Stimulated activated CD4-positive, alpha-beta T cell treated with anti-CD3 and anti-CD28 coated beads, TNF-alpha, amount 100 ng/mL, for 48 hours (primary cell): ENCODE measurements at regions not wholly inside any gene's neighbourhood (a gene's known extent, or its start where the extent isn't known, plus 50 kb on each side); places are given as distances from the start of the nearest gene placed in this dataset.
"Not testable (repeated sequence)": the region's sequence is repeated elsewhere in the genome, so short reads cannot be mapped to it uniquely, and the experiment has no call there.

Experiments used
- DNase-seq, 3 donors: peaks; one replicate each; pipeline ENCODE4 v3.0.0-alpha.2; 2020; ENCODE audit warnings: low read depth in 3 of 3

DNA sequence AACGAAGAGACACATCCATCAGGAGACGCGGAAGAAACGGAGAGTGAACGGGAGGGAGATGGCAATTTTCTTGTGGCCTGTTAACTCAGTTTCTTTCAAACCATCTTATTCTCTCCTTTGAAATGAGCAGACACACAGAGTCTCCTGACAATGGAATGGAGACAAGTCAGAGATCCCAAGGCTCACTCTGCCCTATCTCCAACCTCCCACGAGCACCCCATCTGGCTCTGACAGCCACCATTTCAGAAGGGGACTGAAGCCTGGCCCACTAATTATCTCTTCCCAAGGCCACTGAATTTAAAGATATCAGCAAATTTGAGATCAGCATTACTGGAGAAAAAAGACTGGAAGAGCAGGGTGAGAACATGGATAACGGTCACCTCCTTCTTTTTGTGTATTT is 215.6 kb downstream of the DHX15 start:
- no peak for DNase-seq

DNA sequence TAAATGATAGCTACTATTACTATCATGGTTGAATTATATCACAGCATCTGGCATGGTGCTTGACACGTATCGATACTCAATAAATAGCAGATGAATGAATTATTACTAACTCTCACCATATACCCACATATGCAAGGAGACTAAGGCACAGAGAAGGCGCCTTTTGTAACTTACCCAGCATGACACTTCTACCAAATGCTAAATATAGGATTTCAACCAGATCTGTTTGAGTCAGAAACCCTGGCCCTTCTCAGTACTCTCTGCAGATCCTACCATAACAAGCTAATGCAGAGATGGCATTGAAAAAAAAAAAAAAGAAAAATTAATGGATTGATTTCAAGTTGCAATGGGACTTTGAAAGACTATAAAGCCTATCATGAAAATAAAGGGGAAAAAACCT is 219.5 kb downstream of the DHX15 start:
- no peak for DNase-seq

DNA sequence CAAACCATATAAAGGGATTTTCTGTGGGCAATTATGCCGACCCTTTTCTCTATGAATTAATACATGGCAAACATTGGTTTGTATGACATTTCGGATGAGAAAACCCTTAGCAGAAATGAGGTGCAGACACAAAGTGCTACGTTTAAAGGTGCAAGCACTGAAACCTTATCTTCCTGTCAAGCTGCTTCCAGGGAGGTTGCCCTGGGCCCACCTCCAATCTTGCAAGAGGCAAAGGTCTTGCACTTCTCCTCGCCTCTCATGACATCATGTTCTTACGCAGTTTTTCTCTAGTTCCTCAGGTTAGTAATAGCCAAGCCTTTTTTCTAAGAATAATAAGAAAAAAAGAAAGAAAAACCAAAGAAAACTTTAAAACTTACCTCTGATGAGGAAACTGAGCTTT is 220.1 kb downstream of the DHX15 start:
- no peak for DNase-seq

DNA sequence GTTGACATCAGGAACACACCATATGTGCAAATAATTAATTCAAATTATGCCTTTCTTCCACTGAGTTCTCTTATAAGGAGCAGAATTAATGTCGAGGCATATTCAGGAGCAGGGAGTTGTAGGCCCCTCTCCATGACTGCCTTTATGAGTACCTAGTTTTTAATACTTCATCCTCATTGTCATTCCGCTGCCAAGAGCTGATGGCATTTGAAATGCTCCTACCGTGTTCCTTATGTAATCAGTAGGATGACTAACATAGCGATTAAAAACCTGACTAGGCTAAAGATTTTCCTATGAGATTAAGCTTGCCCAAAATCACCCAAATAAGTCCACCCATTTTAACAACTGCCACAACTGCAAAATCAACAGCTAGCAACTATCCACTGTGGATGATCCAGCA is 220.6 kb downstream of the DHX15 start:
- DNase-seq, result no peak

DNA sequence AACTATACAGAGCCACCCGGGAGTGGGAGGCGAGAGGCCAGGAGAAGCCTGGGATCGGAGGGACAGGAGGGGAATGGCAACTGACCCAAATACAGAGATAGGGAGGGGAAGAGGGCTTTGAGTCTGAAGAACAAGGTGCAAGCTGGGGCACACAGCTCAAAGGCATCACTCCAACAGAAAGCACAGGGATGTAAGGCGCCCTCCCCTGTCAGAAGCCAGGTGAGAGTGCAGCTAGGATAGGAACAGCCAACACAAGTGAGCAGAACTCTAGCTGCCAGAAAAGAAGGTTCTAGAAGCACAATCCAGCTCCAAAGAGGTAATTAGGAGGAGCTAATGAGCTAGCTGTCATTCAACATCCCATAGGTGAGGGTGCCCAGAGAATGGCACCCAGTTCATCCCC is 232.2 kb downstream of the DHX15 start:
- DNase-seq, result no peak

DNA sequence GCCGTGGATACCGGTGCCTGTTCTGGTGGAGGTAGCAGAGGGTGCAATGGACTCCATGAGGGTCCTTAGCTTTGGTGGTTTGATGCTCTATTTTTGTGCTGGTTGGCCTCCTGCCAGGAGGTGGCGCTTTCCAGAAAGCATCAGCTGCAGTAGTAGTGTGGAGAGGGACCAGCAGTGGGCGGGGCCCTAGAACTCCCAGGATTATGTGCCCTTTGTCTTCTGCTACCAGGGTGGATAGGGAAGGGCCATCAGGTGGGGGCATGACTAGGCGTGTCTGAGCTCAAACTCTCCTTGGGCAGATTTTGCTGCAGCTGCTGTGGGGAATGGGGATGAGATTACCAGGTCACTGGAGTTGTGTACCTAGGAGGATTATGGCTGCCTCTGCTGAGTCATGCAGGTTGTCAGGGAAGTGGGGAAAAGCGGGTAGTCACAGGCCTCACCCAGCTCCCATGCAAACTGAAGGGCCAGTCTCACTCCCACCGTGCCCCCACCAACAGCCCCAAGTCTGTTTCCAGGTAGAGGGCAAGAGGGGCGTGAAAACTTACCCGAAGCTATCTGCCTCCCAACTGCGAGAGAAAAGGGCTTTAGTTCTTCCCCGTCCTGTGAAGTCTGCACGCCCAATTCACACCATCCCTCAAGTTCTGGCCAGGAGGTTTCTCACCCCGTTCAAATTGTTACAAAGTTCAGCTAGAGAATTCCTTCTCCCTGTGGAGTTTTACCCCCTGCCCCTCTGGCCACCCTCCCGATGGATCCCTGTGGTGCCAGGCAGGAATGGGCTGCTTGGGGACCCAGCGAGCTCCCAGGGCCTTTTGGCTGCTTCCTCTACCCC is 235.0 kb downstream of the DHX15 start:
- not testable (repeated sequence) for DNase-seq

DNA sequence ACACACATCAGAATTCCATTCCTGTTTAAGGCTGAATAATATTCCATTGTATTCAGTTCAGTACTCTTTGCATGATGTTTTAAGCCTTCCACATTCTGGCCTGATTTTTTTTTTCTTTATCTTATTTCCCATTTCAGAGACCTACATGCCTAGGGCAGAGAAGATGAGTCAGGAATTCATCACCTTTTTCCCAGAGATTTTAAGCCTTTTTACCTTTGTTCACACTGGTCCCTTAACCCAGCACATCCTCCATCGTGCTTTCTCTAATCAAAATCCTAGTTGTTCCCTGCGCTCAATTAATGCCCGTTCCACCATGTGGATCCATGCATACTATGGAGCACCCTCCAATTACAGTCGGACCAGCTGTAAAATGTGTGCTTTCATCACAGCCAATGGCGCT is 245.1 kb downstream of the DHX15 start:
- DNase-seq, result no peak

DNA sequence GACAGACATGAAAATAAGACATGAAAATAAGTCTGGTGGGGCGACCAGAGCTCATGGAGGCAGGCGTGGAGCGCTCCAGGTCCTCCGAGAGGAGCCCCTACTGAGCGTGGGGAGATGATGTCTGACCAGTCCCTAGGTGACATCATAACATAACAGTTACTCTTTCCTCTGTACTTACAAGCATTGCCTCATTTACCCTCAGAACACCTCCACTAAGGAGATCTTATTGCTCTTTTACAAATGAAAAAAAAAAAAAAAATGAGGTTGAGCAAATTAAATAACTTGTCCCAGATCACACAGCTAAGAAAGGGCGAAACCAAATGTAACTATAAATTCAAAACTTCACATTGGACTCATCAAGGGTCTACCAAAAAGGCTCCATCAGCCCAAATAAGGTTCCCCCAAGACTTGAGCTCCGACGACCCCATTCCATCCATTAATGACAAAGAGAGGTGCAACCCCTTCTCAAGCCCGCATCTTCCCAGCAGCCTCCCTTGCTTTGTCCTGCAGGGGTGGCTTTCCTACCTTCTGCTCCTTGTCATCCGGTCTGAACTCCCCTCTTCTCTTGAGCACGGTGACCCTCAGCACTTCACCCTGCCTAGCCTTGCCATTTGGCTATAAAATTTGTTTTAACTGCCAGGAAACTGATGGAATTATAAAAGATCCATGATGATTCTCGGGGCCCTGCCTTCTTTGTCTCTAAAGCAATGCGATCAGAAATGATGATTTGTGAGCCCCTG is 246.7 kb downstream of the DHX15 start:
- no peak for DNase-seq

DNA sequence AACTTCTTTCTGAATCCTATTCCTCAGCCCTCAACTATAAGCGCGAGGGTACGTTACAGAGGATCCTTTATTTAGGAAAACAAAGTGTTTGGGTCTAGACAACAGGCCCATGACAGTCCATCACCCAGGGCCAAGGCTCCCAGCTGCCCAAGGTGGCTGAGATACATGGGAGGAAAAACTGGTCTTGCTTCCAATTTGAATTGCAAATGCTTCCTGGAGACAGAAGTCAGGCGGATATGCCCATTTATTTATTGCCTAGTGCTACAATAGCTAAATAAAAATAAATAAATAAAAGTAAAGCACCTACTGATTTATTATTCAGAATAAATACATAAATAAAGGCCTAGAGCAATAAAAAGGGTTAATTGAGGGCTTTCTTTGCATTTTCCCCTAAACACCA is 248.7 kb downstream of the DHX15 start:
- no peak for DNase-seq

DNA sequence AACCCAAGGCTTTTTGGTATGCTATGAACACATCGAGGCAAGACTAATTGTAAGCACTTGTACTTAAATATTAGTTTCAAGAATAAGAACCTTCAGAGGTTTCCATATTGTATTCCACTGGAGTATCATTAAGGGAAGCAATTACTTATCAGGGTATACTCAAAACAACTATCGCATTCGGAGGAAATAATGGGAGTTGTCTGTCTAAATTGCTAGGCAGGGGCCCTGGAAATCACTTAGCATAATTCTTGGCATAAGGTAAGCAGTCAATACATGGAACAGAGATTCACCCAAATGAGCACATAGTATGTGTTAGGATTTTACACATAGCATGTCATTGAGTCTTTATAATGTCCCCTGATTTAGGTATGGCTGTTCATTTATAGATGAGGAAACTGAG is 249.4 kb downstream of the DHX15 start:
- DNase-seq, result no peak

DNA sequence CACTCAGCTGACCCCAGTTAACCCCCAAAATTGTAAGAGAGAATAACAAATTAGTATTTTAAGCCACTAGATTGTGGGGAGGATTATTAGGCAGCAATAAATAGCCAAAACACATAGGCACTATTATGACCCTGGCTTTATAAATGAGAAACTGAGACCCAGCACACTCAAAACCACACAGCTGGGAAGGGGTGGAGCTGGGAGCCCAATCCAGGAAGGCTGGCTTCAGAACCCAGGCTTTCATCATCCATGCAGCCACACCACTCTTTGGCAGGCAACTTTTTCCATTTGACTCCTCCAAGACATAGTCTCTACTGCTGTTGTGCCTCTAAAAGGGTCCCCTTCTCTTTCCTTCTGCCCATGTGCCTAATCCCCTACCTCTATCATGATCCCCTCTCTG is 253.8 kb downstream of the DHX15 start:
- no peak for DNase-seq

DNA sequence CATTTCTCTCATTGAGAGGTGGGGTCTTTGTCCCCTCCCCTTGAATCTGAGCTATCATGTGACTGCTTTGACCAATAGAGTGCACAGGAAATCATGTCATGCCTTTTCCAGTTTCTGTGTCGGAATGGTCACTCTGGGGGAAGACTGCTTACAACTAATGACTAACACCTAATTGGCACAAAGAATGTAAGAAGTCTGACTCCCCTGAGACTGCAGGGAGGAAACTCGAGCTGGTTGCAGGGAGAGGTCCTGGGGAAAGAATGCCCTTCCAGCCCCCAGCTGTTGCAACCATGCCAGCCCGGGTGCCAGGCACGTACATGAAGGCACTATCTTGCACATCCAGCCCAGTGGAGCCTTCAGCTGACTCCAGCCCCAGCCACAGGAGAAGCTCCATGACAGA is 254.2 kb downstream of the DHX15 start:
- DNase-seq, result no peak

DNA sequence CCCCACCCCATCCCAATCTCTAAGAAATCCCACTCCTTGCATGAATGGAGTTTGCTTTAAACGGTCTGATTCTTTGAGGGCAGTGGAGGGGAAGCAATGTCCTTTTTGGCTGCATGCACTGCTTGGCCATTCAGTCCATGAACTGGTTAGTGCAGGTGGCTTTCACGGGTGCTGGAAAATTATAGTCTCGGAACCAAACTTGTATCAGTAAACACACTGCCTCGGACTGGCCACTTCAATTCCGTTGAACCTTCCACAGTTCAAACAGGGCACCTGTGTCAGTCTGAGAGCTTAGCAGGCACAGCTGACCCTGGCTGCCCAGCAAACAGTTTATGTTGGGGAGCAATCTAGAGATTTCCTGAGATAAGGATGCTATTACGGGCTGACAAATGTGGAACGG is 255.6 kb downstream of the DHX15 start:
- no peak for DNase-seq

DNA sequence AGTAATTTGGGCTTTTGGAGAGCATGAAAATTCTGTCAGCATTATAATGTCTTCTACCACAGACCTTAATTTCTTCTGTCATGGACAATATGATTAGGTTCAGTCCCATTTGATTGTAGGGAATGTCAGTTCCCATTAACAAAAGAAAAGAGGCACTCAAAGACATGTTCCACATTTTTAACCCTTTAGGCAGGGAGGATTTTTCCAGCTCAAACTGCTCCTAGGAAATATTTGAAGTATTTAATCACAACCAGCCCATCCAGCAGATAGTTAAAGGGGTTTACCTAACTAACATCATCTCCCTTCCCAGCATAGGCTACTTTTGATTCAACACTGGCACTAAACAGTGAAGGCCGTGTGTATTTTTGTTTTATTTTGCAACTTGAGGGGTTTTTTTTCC is 256.0 kb downstream of the DHX15 start:
- DNase-seq, result no peak

DNA sequence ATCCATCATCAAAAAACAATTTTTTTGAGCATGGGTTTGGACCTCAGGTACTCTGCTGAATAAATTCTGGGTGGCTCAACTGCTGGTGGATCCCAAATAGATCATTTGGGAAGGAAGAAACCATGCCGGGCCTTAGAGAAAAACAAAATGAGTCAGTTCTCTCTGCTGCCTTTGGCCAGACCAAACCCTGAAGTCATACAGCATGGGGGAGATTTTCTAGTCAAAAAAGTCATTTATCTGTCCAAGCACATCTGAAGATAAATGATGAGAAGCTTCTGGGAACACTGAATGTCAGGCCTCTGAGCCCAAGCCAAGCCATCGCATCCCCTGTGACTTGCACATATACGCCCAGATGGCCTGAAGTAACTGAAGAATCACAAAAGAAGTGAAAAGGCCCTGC is 261.4 kb downstream of the DHX15 start:
- no peak for DNase-seq

DNA sequence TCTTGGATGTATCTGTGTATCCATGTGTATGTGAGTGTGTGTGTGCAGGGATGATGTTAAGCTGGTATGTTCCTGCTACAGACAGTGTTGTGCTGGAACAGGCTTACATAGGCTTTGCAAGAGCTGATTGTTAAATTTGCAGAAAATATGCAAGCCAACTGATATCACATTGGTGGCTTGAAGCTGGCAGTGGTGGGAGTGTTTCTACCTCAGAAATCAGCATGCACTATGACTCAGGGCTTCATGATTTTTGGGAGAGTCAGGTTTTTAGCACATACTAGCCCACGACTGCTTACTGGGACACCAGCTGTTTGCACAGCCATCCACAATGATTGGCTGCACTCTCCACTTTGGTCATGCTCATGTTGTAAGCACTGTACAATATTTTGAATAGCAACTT is 261.8 kb downstream of the DHX15 start:
- no peak for DNase-seq

DNA sequence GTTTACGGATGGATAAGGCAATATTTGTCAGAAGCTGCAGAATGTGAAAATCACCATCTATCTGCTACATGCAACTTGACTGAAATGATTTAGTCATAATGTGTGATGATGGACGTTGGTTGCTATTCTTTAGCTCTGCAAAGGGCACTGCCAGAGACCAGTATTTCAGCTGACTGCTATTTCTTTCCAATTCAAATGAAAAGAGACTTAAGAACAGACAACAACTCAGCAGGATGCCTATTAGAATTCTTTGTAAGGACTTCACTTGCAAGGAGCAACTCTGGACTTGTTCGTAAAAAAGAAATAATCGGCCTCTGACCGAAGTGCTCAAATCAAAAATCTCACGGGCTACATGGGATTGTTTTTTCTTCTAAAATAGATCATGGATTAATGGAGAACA is 262.7 kb downstream of the DHX15 start:
- DNase-seq, result no peak

DNA sequence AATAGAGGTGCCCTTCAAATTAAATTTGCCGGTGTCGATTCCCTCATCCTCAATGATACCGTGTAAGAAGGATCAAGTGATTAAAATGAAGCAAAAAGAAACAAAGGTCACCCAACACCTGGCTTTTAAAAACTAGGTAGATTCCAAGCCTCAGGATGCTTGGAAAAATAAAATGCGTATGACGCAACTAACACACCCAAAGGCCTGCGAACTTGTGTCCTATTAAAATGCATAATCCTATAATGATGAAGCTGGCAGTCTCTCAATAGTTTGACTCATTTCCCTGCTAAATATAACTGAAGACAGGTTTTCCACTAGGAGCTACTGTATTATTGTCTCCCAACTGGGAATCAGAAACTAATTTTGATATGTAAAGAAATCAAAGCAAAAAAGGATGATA is 263.2 kb downstream of the DHX15 start:
- DNase-seq, result no peak

DNA sequence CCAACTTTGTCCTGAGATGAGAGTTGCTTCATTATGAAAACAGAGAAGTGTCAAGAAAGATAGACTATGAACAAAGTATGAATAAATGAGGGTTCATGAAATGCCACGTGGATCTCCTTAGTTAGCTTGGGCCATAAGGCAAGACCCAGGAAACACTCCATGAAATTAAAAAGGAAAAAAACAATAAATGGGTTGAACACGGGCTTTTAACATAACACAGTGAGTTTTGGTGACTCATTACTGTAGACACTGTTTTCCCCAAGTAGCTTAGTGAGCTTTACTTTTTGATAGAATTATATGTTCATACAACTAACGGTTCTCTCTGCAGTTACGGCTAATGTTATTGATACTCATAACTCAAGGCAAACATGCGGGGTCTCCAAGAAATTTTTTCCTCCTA is 265.0 kb downstream of the DHX15 start:
- no peak for DNase-seq

DNA sequence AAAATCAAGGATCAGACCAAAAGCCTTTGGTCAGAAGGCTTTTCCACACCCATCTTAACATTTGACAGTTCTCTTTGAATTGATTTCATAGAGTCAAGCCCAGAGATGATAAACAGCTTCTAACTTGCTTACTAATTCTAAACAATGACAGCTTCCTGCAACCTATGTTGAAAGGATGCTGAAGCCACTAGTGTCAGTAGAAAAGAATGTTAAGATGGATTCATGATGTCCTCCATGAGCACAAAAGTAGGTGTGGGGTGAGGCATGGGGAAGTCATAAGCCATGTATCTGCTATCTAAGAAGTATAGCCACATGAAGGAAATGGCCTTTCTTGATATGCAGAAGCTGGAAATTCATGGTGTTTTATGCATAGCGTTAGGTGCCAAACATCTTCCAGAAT is 269.3 kb downstream of the DHX15 start:
- DNase-seq, result no peak

DNA sequence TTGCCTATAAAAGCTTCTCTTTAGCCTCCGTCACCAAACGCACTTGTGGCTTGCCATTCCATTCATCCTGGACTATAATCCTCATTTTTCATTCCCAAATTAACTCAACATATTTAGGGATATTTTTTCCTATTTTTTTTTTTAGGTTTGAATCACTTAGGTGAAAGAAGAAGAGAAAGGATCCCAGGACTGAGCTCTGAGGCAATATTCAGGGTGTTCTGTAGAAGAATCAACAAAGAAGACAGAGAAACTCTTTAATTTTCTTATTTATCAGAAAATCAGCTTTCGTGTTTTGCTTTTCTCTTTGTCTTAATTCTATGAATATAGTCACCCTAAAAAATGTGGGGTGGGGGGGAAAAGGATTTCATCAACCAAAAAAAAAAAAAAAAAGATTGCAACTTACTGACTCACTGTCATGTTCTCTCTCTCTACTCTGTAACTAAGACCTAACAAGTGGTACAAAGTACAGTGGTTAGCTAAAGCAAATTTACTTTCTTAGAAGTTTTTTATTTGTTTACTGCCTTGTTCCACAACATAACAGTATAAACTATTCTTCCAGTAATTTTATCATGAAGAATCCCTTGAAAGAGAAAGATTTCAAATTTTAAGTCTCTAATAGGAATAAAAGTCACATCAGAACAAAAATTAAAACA is 272.0 kb downstream of the DHX15 start:
- DNase-seq, result no peak

DNA sequence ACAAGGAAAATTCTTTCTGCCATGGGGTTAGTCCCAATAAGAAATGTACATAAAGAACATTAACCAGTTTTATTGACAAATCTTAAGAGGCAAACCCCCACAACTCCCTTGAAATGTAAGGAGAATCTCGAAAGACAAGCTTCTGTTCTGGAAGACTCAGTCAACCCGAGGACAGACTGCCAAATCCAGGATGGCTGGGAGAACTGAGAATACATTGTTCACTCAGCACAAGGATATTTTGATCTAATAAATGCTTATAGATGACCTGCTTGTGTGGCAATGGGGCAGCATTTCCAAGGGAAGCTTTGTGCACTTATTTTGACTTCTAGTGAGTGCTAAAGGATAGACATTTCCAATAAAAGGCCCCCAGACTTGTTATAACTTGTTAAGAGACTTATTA is 280.4 kb downstream of the DHX15 start:
- DNase-seq, result no peak

DNA sequence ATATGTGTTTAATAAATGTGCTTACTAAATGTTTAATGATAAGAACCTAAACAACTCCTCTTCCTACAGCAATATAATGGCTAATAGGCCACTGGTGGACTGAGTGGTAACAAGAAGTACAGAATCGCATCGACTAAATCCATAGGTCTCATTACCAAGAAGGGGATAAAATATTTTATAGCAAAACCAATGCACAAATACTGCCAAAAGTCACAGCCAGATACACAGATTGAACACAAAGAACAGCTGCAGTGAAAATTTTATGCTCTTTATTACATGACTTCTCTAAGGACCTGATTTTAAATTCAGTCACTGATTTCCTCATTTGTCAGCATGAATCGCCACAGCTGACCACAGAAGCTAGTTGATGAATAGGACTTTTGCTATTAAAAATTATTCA is 285.4 kb downstream of the DHX15 start:
- DNase-seq, result no peak
